ENCODE measurements at regions not wholly inside any gene's neighbourhood (a gene's known extent, or its start where the extent isn't known, plus 50 kb on each side); places are given as distances from the start of the nearest gene placed in this dataset.

DNA sequence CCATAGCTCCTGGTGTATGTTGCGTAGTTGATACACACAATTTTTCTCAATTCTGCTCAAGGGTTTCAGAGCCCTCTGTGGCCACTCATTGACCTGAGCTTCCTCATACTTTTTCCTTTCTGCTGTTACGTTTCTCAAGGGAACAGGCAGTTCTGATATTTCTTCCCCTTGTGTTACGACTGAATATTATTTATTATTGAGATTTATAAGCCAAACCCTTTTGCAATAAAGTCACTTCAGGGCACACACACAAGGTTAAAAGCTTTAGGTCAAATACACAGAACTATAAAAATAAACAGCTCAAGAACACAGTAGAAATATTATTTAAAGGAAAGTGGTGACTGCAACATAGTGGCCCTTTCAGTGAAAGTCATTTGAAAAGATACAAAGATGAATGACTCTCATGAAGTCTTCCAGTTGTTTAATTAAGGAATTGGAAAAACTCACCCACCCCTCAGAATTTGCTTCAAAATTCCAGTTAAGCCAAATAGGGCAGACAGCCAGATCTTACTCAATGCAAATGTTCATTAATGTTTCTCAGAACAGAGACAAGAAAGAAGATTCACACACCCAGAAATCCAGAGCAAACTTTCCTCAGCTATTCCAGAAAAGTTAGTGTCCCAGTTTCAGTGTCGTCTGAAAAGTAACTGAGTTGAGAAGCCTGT, 179.7 kb downstream of the TRIB2 start (continued):
- TF ChIP-seq, protein P1, sequence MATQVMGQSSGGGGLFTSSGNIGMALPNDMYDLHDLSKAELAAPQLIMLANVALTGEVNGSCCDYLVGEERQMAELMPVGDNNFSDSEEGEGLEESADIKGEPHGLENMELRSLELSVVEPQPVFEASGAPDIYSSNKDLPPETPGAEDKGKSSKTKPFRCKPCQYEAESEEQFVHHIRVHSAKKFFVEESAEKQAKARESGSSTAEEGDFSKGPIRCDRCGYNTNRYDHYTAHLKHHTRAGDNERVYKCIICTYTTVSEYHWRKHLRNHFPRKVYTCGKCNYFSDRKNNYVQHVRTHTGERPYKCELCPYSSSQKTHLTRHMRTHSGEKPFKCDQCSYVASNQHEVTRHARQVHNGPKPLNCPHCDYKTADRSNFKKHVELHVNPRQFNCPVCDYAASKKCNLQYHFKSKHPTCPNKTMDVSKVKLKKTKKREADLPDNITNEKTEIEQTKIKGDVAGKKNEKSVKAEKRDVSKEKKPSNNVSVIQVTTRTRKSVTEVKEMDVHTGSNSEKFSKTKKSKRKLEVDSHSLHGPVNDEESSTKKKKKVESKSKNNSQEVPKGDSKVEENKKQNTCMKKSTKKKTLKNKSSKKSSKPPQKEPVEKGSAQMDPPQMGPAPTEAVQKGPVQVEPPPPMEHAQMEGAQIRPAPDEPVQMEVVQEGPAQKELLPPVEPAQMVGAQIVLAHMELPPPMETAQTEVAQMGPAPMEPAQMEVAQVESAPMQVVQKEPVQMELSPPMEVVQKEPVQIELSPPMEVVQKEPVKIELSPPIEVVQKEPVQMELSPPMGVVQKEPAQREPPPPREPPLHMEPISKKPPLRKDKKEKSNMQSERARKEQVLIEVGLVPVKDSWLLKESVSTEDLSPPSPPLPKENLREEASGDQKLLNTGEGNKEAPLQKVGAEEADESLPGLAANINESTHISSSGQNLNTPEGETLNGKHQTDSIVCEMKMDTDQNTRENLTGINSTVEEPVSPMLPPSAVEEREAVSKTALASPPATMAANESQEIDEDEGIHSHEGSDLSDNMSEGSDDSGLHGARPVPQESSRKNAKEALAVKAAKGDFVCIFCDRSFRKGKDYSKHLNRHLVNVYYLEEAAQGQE (IDR thresholded peaks at IDR 0.05; ENCODE audit: unreplicated experiment) = no peak
- TF ChIP-seq, protein P2, sequence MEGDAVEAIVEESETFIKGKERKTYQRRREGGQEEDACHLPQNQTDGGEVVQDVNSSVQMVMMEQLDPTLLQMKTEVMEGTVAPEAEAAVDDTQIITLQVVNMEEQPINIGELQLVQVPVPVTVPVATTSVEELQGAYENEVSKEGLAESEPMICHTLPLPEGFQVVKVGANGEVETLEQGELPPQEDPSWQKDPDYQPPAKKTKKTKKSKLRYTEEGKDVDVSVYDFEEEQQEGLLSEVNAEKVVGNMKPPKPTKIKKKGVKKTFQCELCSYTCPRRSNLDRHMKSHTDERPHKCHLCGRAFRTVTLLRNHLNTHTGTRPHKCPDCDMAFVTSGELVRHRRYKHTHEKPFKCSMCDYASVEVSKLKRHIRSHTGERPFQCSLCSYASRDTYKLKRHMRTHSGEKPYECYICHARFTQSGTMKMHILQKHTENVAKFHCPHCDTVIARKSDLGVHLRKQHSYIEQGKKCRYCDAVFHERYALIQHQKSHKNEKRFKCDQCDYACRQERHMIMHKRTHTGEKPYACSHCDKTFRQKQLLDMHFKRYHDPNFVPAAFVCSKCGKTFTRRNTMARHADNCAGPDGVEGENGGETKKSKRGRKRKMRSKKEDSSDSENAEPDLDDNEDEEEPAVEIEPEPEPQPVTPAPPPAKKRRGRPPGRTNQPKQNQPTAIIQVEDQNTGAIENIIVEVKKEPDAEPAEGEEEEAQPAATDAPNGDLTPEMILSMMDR (conservative IDR thresholded peaks at IDR 0.05; ENCODE audit: low read depth in 2 of 2) = no peak
- TF ChIP-seq JUNB (IDR thresholded peaks at IDR 0.05; ENCODE audit: unreplicated experiment) (no peak), EZH2phosphoT487 (IDR thresholded peaks at IDR 0.05; ENCODE audit: unreplicated experiment) (no peak)

DNA sequence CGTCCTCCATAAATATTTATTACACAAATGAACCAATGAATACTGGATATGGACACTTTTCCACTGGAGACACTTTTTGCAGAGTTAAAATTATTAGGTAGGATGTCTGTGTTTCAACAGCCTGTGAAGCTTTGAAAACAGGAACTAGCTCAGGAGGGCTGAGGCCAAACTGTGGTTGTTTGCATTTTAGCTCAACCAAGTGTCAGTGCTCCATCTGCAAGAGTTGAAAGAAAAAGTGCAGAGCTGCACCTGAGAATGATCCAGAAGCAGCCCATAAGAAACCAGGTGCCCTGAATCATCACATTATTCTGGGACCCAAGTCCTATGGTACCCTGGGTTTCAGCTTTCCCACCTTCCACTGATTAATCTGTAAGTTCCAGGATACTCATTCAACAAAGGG, 180.4 kb downstream of the TRIB2 start:
- no peak for ATAC-seq

More for the DNA sequence above, 180.4 kb downstream of the TRIB2 start:
- H3K27me3 Mint-ChIP-seq (ENCODE audit: insufficient read depth, low read depth, poor library complexity) = no peaks in the 10 kb centered on the region
- Histone ChIP-seq H2AFZ (no peak overlapping the region), H3K4me1 (ENCODE audit: insufficient read depth) (no peaks in the 10 kb centered on the region), H4K20me1 (replicated peaks; ENCODE audit: insufficient read depth) (no peaks in the 10 kb centered on the region), H3K27me3 (ENCODE audit: insufficient read depth) (no peaks in the 10 kb centered on the region), H3K79me2 (replicated peaks; ENCODE audit: insufficient read depth) (no peaks in the 10 kb centered on the region), H3F3A (replicated peaks; ENCODE audit: low read depth) (no peaks in the 10 kb centered on the region), H3K27ac (ENCODE audit: low read depth) (no peak overlapping the region), H3K9me2 (ENCODE audit: insufficient read depth) (0 out of 2 replicates have a peak, but pooled peaks cover 5% of the 10 kb centered on the region), H3K4me3 (no peak overlapping the region), H3K36me3 (ENCODE audit: insufficient read depth) (no peaks in the 10 kb centered on the region), H3K4me2 (no peak overlapping the region)
- H3K4me1 Mint-ChIP-seq = no peaks in the 10 kb centered on the region
- TF ChIP-seq, protein P2 (conservative IDR thresholded peaks at IDR 0.05; ENCODE audit: low read depth in 2 of 2) = no peak
- TF ChIP-seq CREB1 (CRISPR knock-in tag; IDR thresholded peaks at IDR 0.05; ENCODE audit: low read depth) (no peak), STAT1 (IDR thresholded peaks at IDR 0.05; ENCODE audit: unreplicated experiment) (no peak)
- DNase-seq (ENCODE audit: low spot score) = no peak
- H3K36me3 Mint-ChIP-seq (ENCODE audit: low read depth) = no peaks in the 10 kb centered on the region; the same call in 2 of the 3 replicates
- H3K9me3 Mint-ChIP-seq = peaks cover 3% of the 10 kb centered on the region; the same call in 2 of the 3 replicates
- H3K4me3 Mint-ChIP-seq = no peak overlapping the region
- no peak overlapping the region for H3K27ac Mint-ChIP-seq
